GM12872 (cell line): ENCODE measurements at regions not wholly inside any gene's neighbourhood (a gene's known extent, or its start where the extent isn't known, plus 50 kb on each side); places are given as distances from the start of the nearest gene placed in this dataset.

ENCODE experiments used
- TF ChIP-seq, protein P1 (sequence below): IDR thresholded peaks from 3 replicates; pipeline ENCODE4 v1.5.1; 2011; ENCODE audit warnings: low read depth, mild to moderate bottlenecking, low read length, moderate library complexity; ENCODE audit not compliant: insufficient read depth

DNA sequence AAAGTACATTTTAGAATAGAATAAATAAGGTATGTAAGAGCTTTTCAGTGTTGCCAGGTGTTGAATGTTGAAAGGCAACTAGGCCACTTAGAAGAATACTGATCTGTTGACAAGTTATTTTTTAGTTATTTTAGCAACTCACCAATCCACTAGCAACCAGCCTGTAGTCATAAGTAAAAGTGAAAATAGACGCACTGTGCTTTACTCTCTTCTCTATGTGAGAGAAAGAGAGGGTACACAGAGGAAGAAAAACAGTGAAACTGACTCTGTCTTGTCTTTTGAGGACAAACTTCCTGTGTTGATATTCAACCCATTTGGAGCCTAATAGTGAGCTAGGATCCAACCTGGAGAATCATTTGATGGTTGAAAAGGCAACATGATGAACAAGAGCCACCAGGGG, 327.1 kb upstream of the GOLIM4 start:
- TF ChIP-seq, protein P1, sequence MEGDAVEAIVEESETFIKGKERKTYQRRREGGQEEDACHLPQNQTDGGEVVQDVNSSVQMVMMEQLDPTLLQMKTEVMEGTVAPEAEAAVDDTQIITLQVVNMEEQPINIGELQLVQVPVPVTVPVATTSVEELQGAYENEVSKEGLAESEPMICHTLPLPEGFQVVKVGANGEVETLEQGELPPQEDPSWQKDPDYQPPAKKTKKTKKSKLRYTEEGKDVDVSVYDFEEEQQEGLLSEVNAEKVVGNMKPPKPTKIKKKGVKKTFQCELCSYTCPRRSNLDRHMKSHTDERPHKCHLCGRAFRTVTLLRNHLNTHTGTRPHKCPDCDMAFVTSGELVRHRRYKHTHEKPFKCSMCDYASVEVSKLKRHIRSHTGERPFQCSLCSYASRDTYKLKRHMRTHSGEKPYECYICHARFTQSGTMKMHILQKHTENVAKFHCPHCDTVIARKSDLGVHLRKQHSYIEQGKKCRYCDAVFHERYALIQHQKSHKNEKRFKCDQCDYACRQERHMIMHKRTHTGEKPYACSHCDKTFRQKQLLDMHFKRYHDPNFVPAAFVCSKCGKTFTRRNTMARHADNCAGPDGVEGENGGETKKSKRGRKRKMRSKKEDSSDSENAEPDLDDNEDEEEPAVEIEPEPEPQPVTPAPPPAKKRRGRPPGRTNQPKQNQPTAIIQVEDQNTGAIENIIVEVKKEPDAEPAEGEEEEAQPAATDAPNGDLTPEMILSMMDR = no peak

DNA sequence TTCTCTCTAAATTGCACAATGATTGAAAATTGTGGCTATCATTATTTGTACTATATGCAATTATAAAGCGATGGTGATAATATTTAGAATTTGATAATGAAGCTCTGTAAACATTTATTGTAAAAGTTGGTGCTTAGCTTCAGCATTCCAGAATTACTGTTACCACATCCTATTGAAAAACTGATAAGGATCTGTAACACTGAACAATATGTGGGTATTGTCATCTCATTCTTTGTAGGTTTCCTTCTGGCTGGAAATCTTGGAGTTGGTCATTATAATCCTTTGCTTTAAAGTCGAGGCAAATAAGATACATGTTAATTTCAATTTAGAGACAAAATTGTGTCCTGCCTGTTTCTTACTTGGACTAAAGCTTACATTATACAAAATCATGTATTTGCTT, 323.4 kb upstream of the GOLIM4 start:
- TF ChIP-seq, protein P1 = no peak

DNA sequence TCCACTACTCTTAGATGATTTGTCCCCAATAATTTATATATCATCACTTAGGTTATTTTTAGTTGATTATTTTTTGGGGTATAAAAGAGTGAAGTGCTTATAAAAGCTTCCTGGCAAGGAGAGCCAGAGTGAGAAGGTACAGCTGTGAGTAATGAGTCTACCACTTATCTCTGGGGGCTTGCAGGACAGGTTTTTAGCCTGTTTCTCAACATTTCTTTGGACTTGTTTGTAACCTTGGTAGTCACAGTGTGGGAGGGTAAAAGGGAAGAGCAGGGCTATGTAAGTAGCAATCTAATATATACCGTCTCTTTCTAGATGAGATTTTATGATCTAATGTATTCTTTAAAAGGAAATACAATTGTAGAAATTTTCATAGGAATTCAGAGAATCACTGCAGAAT, 321.3 kb upstream of the GOLIM4 start:
- TF ChIP-seq, protein P1 = no peak

DNA sequence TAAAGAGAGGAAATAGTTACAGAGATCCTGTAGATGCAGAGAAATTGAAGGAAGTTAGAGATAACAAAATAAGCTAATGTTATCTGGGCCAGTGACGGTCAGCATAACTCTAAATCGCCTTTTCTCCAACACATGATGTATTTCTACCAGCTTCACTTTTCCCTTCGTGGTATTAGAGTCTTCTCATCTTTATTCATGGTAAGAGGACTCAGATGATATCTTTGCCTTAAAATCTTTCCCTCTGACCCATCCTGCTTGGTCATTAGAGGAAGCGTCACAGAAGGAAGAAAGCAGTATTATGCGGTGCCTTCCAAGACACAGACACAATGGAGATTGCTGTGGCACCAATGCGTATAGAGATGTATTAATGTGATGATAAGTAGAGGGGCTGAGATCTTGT, 320.7 kb upstream of the GOLIM4 start:
- TF ChIP-seq, protein P1 = no peak

DNA sequence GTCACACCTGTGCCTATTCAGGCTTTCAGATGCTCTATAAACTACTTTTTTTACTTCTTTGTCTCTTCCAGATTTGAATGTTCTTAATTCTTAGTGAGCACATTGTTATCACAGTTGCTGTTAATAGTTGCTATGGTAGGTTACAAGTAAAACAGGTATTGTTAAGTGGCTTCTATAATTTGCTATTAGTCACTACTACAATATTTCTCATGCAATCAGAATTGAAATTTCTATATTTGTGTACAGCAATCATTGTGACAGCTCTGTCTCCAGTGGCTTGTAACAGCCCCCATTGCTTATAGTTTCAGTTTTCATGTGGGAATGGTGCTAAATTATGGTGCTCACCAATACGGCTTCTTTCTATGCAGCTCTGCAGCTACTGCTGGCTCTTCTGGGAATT, 318.4 kb upstream of the GOLIM4 start:
- TF ChIP-seq, protein P1 = no peak

DNA sequence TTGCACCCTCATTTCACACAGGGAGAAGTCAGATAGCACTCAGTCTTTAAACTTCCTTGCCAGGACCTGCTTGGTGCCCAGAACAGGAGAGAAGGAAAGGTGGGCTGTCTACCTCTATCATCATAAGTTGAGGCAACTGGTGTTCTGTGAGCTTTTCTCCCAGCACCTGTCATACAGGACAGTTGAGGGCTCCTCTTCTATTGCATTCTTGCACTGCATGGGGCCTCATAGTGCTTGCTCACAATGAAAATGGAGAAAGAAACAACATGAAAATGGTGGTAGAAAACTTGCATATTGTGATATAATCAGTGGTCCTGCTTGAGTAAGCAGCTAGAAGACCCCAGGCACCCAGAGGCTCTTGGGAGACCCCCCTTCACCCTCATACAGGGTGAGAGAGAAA, 311.7 kb upstream of the GOLIM4 start:
- TF ChIP-seq, protein P1 = no peak

DNA sequence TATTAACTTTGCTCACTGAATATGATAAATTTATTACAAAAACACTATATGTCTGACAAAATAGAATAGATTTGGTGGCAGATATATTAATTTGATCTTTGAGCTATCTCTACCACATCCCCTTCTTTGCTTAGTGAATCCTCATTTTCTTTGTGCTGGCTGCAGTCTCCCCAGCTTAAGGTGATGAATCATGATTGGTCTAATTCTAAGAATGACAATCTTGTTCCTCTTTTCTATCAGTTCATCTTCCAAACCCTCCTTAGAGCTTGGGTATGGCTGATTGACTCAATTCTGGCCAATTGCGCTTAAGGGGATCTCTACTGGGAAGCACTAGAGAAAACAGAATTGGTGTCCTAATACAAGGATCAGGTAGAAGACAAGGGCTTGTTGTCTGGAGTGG, 309.6 kb upstream of the GOLIM4 start:
- TF ChIP-seq, protein P1 = no peak
